Stomach (tissue), 8 donors: ENCODE measurements at regions not wholly inside any gene's neighbourhood (a gene's known extent, or its start where the extent isn't known, plus 50 kb on each side); places are given as distances from the start of the nearest gene placed in this dataset.

ENCODE experiments used
- DNase-seq, 2 donors: peaks; one replicate each; pipeline versions ENCODE4 v3.0.0 to v3.0.0-alpha.2; 2013 to 2019
- H3K27ac ChIP-seq, 5 donors: fragments of 200-600 bp in 4 of 5; sonication (generic) in 4 of 5; one replicate each; pipeline ENCODE4 v1.5.1; 2013 to 2019; ENCODE audit warnings: mild to moderate bottlenecking in 1 of 5, moderate library complexity in 1 of 5
- H3K27me3 ChIP-seq, 3 donors: fragments of 200-600 bp; sonication (generic); one replicate each; pipeline ENCODE4 v1.5.1; 2017 to 2019; ENCODE audit warnings: mixed run types in 1 of 3
- H3K36me3 ChIP-seq, 4 donors: fragments of 200-600 bp; sonication (generic); 1 replicate in 3 of 4; 2 replicates in 1 of 4; pipeline ENCODE4 v1.5.1; 2016 to 2019
- H3K4me1 ChIP-seq, 4 donors: fragments of 200-600 bp; sonication (generic); one replicate each; pipeline ENCODE4 v1.5.1; 2016 to 2019
- H3K4me3 ChIP-seq, 4 donors: fragments of 200-600 bp; sonication (generic) in 3 of 4; one replicate each; pipeline ENCODE4 v1.5.1; 2016 to 2019; ENCODE audit warnings: mild to moderate bottlenecking in 1 of 4
- H3K9me3 ChIP-seq, 4 donors: fragments of 200-600 bp; sonication (generic); one replicate each; pipeline ENCODE4 v1.5.1; 2016 to 2019
- CTCF ChIP-seq, 7 experiments: fragments of 450-650 bp in 4 of 7; fragments of 200-600 bp in 3 of 7; sonication (generic) in 3 of 7; IDR thresholded peaks; one replicate each; pipeline ENCODE4 v1.5.1; 2016 to 2019; ENCODE audit warnings: antibody characterized with exemption in 7 of 7, control low read depth in 2 of 7, mild to moderate bottlenecking in 1 of 7
- EP300 ChIP-seq: sonication (generic); formaldehyde crosslinking; IDR thresholded peaks from one replicate; pipeline ENCODE4 v1.6.1; 2017; ENCODE audit warnings: antibody characterized with exemption
- POLR2A ChIP-seq, 4 donors: fragments of 450-650 bp; IDR thresholded peaks; one replicate each; pipeline ENCODE4 v1.6.1; 2016; ENCODE audit warnings: antibody characterized with exemption in 4 of 4, control low read depth in 2 of 4, mild to moderate bottlenecking in 1 of 4, moderate library complexity in 1 of 4
- POLR2AphosphoS5 ChIP-seq, 3 donors: sonication (generic); formaldehyde crosslinking; IDR thresholded peaks; one replicate each; pipeline ENCODE4 v1.6.1; 2016; ENCODE audit warnings: antibody characterized with exemption in 3 of 3
- WGBS, 5 donors: extraction: QIAGEN DNeasy Blood & Tissue Kit in 3 of 5; methylation state at CpG; one replicate each; pipeline versions ENCODE4 v1.1.5 to v1.1.7; 2013 to 2018; 5-methylcytosine and 5-hydroxymethylcytosine counted together
- intact Hi-C: fragments of 100-400 bp; cut with DNase I; formaldehyde crosslinking; loops from one replicate; pipeline ENCODE4 v1.15.1; 2023; ENCODE audit warnings: low total_unique reads
- donor health status: healthy with polysubstance abuse.
- donor health status: Bipolar disorder and iron deficiency.
- donor health status: healthy.

- TF ChIP-seq CTCF (IDR thresholded peaks at IDR 0.05) = no peak
- no peak for TF ChIP-seq POLR2A (IDR thresholded peaks at IDR 0.05)
- TF ChIP-seq POLR2AphosphoS5 (IDR thresholded peaks at IDR 0.05) = no peak
- TF ChIP-seq EP300 = no peak
- H3K36me3 ChIP-seq = no peaks in the 10 kb centered on the region
- H3K27me3 ChIP-seq = no peaks in the 10 kb centered on the region
- H3K27ac ChIP-seq = peak overlapping the region in 1 of 5 donors; percentile 52
- H3K4me3 ChIP-seq = no peak overlapping the region
- WGBS, 5 donors = 28 to 54% (median 44%) methylated on average over 4 to 5 of the region's 5 CpGs
- intact Hi-C loops = no loop called here
- H3K9me3 ChIP-seq = no peaks in the 10 kb centered on the region
- H3K4me1 ChIP-seq = peaks cover 3 to 12% (median 3%) of the 10 kb centered on the region in 4 donors
- no peak for DNase-seq
These were observed 60.4 kb upstream of the CHD2 start for GRCh38 chr15:92839696-92840095.

GRCh38 chr15:92840149-92840548 is 60.0 kb upstream of the CHD2 start:
- intact Hi-C loops = no loop called here

GRCh38 chr15:92843326-92843725 is 56.8 kb upstream of the CHD2 start:
- WGBS, 5 donors = 95 to 98% (median 97%) methylated on average over 8 of the region's 8 CpGs
- Histone ChIP-seq H3K9me3 (no peaks in the 10 kb centered on the region), H3K4me1 (peaks cover 6 to 28% (median 14%) of the 10 kb centered on the region in 4 donors), H3K27ac (no peak overlapping the region), H3K4me3 (no peak overlapping the region), H3K36me3 (no peaks in the 10 kb centered on the region), H3K27me3 (no peaks in the 10 kb centered on the region)
- intact Hi-C loops = no loop called here
- DNase-seq = no peak
- TF ChIP-seq CTCF (IDR thresholded peaks at IDR 0.05) (no peak), POLR2AphosphoS5 (IDR thresholded peaks at IDR 0.05) (no peak), POLR2A (IDR thresholded peaks at IDR 0.05) (no peak), EP300 (no peak)

More at GRCh38 chr15:92840149-92840548, 60.0 kb upstream of the CHD2 start:
- TF ChIP-seq EP300 = no peak
- no peak for TF ChIP-seq POLR2AphosphoS5 (IDR thresholded peaks at IDR 0.05)
- no peak for TF ChIP-seq CTCF (IDR thresholded peaks at IDR 0.05)
- no peak for TF ChIP-seq POLR2A (IDR thresholded peaks at IDR 0.05)
- Histone ChIP-seq H3K27ac (peak overlapping the region in 1 of 5 donors; percentile 52), H3K4me1 (peaks cover 5 to 17% (median 6%) of the 10 kb centered on the region in 4 donors), H3K9me3 (no peaks in the 10 kb centered on the region), H3K36me3 (no peaks in the 10 kb centered on the region), H3K27me3 (no peaks in the 10 kb centered on the region), H3K4me3 (no peak overlapping the region)
- WGBS, 5 donors = 71 to 84% (median 84%) methylated on average over 3 of the region's 3 CpGs
- DNase-seq = peak in 1 of 2 donors; percentile 31

- DNase-seq = no peak
- H3K36me3 ChIP-seq = no peaks in the 10 kb centered on the region
- peak overlapping the region in 1 of 5 donors; percentile 86 for H3K27ac ChIP-seq
- H3K4me1 ChIP-seq = peaks cover 6 to 29% (median 14%) of the 10 kb centered on the region in 4 donors
- H3K27me3 ChIP-seq = no peaks in the 10 kb centered on the region
- no peak overlapping the region for H3K4me3 ChIP-seq
- 95 to 96% (median 95%) methylated on average over 7 of the region's 7 CpGs for WGBS, 5 donors
- no peaks in the 10 kb centered on the region for H3K9me3 ChIP-seq
- intact Hi-C loops = no loop called here
- no peak for TF ChIP-seq EP300
- no peak for TF ChIP-seq POLR2A (IDR thresholded peaks at IDR 0.05)
- no peak for TF ChIP-seq CTCF (IDR thresholded peaks at IDR 0.05)
- TF ChIP-seq POLR2AphosphoS5 (IDR thresholded peaks at IDR 0.05) = no peak
These were observed 56.3 kb upstream of the CHD2 start for GRCh38 chr15:92843814-92844213.
